HS-5 (cell line): ENCODE measurements at regions not wholly inside any gene's neighbourhood (a gene's known extent, or its start where the extent isn't known, plus 50 kb on each side); places are given as distances from the start of the nearest gene placed in this dataset.

ENCODE experiments used
- DNase-seq: peaks from one replicate; pipeline ENCODE4 v3.0.0-alpha.2; 2012; ENCODE audit warnings: low read depth

DNA sequence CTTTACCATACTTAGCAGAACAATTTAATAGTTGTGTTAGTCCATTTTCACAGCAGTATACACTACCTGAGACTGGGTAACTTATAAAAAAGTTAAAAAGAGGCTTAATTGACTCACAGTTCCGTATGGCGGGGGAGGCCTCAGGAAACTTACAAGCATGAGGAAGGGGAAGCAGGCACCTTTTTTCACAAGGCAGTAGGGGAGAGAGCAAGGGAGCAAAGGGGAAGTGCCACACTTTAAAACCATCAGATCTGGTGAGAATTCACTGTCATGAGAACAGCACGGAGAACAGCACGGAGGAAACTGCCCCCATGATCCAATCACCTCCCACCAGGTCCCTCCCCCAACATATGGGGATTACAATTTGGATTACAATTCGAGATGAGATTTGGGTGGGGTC is 269.9 kb downstream of the MTRR start:
- no peak for DNase-seq

DNA sequence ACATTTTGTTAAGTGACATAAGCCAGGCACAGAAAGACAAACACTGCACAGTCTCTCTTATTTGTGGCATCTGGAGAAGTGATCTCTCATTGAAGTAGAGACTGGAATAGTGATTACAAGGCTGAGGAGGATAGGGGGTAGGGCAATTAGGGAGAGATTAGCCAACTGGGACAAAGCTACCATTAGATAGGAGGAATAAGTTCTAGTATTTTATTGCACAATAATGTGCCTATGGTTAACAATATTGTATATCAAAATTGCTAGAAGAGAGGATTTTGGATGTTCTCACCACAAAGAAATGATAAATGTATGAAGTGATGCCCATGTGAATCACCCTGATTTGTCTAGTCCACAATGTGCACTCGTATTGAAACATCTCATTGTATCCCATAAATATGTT is 281.8 kb downstream of the MTRR start:
- no peak for DNase-seq

DNA sequence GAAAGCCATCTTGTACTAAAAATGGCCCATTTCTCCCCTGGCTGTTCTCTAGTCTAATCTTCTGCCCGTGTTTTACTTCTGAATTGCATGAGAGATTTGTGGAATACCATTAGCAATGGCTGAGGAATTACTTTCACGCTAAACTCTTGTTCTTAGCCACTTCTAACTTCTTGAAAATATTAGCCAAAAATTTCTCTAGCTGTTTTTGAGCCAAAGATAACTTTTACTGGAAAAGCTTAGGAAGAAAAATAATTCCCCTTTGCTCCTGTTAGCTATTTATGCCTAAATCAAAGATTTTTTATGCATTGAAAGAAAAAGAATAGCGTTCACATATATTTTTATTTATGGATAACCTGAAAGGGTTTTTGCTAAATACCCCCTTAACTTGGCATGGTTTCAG is 287.8 kb downstream of the MTRR start:
- DNase-seq, result no peak

- DNase-seq, result no peak
These were observed 288.4 kb downstream of the MTRR start for GRCh38 chr5:8157320-8157822.

DNA sequence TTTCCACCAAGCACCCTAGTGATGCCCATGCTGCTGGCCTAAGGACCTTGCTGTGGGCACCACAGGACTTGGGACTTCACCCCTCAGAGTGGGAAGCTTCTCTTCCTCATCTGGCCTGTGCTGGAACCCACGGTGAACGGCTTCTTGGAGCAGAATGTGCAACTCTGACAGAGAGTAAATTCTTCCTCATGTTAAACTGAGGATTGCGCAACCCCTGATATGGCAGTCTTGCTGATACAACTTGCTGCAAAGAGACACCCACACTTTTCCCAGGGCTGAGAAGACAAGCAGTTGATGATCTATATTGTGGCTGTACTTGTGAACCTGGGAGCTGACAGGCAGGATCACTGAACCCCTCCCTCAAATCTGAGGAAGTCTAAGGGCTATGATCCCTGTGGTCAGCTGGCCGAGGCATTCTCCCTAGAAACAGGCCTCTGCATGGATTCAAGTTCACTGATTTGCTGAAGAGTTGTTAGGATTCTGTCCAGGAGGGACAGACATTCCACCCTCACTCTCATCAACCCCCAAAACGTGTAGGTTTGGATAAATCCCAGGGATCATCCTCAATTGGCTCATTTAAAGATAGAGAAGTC is 307.2 kb downstream of the MTRR start:
- DNase-seq, result no peak

- DNase-seq, result no peak
These were observed 315.6 kb downstream of the MTRR start for GRCh38 chr5:8184455-8185063.

DNA sequence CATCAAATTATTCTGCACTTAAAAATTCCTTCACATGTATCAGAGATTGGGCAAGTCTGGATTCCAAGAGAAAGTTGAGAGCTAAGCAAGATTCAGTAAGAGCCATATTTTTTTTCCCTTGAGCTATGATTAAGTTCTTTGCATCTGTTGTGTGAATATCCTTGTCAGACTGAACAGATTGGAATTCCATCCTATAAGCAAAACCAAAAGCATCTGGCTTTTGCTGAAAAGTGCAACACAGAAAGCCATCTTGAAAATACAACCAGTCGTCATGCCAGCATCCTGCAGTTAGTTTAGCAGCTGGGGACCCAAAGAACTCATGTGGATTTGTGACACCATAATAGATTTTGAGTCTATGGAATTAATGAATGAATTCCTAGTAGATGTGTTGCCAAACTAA is 316.9 kb downstream of the MTRR start:
- DNase-seq, result no peak

DNA sequence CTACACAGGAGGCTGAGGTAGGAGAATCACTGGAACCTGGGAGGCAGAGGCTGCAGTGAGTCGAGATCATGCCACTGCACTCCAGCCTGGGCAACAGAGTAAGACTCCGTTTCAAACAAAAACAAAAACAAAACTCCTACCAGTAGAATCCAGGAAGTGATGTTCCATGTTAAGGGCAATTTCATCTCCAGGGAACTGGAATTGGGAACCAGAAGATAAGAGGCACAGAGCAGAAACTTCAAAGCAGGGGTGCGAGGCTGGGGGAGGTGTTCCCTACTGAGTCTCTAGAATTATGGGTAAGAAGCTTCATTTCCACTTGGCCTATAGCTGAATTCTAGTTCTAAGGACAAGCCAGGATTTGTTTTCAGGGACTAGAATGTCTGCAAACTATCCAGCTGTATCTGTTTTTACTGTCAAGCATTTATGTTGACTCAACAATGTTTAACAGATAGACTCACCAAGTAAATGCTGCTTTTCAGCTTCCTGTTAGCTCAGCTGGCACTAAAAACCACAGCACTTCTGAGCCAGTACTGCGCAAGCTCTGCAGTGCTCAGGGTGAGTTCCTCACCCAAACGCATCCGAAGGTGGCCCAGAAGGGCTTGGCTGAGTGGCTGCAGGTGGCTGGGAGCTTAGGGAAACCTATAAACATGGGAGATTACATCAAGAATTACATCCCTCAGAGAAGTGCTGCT is 320.1 kb downstream of the MTRR start:
- DNase-seq, result no peak

GRCh38 chr5:8192840-8193239 is 323.9 kb downstream of the MTRR start:
- DNase-seq, result no peak

DNA sequence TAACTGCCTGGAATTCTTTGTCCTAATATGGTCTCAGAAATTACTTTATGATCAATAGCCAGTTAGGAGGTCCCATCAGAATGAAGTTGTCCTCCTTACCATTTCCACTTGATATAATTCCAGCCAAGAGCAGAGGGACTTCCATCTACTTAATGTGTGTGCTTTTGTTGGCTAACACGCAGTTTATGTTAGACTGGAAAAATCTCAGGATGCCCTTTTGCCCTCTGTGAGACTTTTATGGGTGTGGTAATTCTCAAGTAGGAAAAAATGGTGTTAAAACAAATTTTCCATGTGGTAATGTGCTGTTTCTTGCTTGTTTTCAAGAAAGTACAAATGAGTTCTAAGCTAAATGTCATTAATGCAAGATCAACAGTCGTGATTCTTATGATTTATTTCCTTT is 327.1 kb downstream of the MTRR start:
- DNase-seq, result no peak

GRCh38 chr5:8208307-8208706 is 339.4 kb downstream of the MTRR start:
- no peak for DNase-seq

- no peak for DNase-seq
These were observed 340.6 kb downstream of the MTRR start for GRCh38 chr5:8209500-8209899.

DNA sequence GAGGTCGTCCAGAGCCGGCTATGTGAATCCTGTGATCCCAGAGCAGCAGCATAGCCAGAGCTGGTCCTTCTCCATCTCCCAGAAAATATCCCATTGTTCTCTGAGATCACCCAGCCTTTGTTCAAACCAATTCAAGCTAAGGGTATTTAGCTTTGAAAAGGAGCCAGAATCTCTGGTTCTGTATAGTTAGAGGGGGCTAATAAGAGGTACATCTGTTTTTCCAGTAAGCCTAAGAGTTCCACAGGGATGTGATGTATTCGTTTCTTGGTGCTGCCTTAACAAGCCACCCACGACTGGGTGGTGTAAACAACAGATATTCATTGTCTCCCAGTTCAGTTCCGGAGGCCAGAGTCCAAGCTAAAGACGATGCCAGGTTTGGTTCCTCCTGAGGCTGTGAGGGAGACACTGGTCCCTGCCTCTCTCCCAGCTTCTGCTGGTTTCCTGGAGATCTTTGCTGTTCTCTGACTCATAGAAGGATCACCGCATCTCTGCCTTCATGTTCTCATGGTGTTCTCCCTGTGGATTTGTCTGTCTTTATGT is 344.8 kb downstream of the MTRR start:
- no peak for DNase-seq

DNA sequence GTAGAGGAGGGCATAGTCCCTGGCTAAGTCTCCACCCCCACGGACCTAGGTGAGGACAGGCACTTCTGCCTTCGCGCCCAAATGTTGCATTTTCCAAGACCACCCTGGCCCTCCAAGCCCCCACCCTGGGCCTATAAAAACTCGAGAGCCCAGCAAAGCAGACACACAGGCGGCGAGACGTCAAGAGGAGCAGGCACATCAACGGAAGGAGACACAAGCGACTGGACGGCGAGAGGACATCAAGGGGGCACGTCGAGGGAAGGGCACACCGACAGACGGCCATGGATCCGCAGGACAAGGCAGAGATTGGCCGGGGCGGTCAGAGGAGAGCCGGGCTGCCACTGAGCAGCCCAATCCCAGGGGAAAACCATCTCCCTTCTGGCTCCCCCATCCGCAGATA is 348.0 kb downstream of the MTRR start:
- DNase-seq, result no peak

DNA sequence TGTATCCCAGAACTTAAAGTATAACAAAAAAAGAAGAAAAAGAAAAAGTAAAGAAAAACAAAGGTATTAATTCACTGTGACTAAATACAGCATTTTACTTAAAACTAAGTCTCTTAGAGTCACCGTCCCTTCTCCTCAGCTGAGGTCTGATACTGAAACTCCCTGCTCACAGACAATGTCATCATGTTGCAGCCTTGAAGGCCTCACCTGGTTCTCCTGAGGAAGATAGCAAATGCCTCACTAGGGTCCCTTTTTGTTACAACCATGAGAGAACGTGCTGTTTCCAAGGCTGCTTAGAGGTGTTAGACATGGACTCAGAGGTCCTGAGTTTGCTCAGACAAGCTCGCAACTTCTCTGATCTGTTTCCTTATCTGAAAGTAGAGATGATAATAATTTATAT is 357.2 kb downstream of the MTRR start:
- no peak for DNase-seq

DNA sequence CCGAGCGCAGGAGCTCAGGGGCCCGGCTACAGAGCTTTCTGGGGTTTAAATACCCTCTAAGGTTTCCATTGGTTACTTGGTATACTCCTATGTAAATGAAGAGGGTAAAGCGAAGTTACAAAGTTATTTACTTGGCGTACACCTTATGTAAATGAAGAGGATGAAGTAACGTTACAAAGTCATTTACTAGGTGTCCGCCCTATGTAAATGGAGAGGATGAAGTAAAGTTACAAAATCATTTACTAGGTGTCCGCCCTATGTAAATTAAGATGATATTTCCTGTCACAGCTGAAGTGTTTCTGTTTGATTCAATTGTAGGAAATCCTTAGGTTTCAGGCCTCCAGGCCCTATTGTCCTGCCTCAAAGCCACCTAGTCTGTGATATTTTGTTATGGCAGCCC is 358.2 kb downstream of the MTRR start:
- no peak for DNase-seq

DNA sequence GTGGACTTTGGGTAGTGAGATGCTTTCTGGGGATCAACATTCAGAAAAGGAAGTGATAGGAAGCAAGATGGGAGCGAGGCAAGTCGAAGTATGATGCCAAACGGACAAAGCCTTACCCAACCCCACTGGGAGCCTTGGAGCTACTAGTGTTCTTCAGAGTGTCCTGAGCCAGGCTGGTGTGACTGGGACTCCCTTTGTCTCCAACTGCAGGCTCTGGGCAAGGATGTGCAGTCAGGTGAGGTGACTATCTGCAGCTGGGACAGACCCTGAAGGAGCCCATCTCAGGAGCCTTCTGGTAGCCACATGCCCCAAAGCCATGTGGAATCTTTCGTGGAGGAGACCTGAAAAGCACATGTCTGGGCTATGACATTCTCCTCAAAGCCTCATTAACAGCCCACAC is 360.6 kb downstream of the MTRR start:
- DNase-seq, result no peak

GRCh38 chr5:8230868-8231267 is 361.9 kb downstream of the MTRR start:
- DNase-seq, result no peak

DNA sequence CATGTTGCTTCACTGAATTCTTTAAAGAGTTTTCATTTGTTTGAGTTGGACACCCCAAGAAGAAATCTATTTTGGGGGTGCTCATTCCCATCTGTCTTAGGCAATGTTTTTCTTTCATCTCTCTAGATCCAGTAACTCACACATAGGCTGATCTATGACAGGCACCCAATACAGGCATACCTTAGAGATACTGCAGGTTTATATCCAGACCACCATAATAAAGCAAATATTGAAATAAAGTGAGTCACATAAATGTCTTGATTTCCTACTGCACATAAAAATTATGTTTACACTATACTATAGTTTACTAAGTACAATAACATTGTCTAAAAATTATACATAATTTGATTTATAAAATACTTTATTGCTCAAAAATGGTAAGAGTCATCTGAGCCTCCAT is 364.5 kb downstream of the MTRR start:
- DNase-seq, result no peak

DNA sequence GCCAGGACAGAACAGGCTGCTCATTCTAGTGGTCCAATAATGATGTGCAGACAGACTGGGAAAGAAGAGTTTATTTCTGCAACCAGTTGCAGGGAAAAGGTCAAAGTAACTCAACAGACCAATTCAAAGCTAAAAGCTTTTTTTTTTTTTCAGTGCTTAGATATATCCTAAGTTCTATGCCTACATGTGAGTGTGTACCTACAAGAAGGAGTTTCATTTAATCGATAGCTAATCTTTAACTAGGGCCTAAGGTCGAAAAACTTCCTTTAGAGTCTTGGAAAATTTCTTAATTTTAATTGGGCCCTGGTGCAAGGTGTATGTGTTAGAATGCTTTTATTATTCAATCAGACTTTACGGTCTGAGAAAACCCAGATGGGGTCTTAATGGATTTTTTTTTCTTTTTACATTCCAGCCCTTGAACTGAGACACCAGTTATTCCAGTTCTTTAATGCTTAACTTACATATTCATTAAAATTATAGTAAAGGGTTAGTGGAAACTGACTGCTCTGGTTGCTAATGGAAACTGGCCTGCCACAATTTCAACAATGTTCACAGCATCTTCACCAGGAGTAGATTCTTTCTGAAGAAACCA is 365.3 kb downstream of the MTRR start:
- DNase-seq, result no peak

DNA sequence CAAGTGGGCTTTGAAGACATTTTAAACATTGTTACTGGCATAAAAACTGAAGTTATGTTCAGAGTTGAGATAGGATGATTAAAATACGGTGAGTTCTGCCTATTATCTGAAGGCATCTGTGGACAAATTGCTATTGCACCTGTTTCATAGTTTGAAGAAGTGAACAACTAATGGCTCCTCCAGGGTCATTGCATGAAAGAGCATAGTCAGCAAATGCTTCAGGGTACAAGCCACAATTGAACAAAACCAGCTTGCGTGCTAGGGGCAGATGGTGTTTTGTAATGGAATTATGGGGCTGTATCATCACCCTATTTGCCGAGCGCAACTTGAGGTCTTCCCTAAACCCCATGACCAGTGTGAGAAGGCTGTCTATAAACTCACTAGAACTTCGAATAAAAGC is 369.1 kb downstream of the MTRR start:
- no peak for DNase-seq

DNA sequence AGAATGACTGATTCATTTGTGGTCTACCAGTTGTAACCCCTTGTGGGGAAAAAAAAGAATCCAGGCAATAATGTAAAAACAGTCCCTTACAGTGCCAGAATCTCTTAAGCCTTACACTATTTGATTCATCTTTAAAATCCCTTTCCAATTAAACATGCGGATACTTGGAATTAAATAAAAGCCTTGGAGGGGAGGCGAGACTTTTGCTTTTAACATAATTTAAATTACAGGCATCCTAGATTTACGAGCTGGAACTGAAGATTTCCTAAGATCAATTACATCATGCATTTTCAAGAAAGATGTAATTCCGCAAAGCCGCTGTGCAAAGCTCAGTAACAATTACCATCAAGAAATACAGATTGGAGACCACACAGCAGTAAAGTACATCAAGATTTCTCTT is 370.2 kb downstream of the MTRR start:
- no peak for DNase-seq

DNA sequence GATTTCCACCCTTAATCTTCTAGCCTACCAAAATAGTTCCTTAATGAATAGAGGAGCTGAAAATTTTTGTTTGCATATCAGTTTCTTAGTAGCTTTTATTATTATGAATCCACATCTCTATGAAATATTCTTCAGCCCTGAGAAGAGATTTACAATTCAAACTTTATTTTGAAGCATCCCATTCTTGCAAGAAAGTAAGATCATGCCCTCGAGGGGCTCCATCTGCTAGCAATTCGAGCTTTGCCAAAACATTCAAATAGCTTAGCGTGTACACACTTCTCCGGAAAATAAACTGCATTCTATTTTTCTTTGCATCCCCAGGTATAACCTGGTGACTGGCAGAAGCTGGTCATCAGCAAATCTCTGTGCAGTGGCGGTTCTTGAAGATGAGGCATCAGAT is 370.7 kb downstream of the MTRR start:
- DNase-seq, result no peak
